Endothelial cell of umbilical vein (primary cell): ENCODE measurements at regions not wholly inside any gene's neighbourhood (a gene's known extent, or its start where the extent isn't known, plus 50 kb on each side); places are given as distances from the start of the nearest gene placed in this dataset.
"Not testable (repeated sequence)": the region's sequence is repeated elsewhere in the genome, so short reads cannot be mapped to it uniquely, and the experiment has no call there.

ENCODE experiments used
- BruUV-seq: library from RNA; stranded (reverse); fragments of 400-500 nt; replicated peaks from 2 replicates; lab custom pipeline; 2021; lab: Mats Ljungman, UMichigan
- CTCF ChIA-PET: fragments of 300-600, 350-600 bp; sonication (Branson Sonifier 250); formaldehyde crosslinking; loops from one replicate; lab custom pipeline; 2021; ENCODE audit warnings: antibody characterized with exemption, inconsistent platforms; lab: Charles Lee
- POLR2A ChIA-PET: fragments of 300-600, 350-600 bp; sonication (Branson Sonifier 250); formaldehyde crosslinking; loops from one replicate; lab custom pipeline; 2021; ENCODE audit warnings: antibody characterized with exemption, inconsistent platforms; lab: Charles Lee
- DNase-seq: peaks from one replicate; pipeline ENCODE4 v3.0.0-alpha.2; 2011; ENCODE audit warnings: low read depth, low spot score
- FAIRE-seq: peaks from 2 replicates; lab custom pipeline; 2011; peaks lifted over from hg19 to GRCh38; lab: Jason Lieb, UNC
- H2AFZ ChIP-seq: 2 replicates; pipeline ENCODE4 v1.6.0; 2012; ENCODE audit warnings: low read depth, low read length, control low read depth, inconsistent platforms
- H3K27ac ChIP-seq: 2 replicates; pipeline ENCODE4 v1.5.1; 2011; ENCODE audit warnings: low read depth, mild to moderate bottlenecking, control low read depth, low read length, moderate library complexity; ENCODE audit not compliant: insufficient read depth
- H3K27me3 ChIP-seq, 2 experiments: 2 replicates each; pipeline versions ENCODE4 v1.6.0 to v1.6.1; 2011; ENCODE audit warnings: low read length in 2 of 2, mixed read lengths in 1 of 2; ENCODE audit not compliant: control insufficient read depth in 2 of 2, insufficient read depth in 2 of 2
- H3K36me3 ChIP-seq, 2 experiments: 2 replicates in 1 of 2; 3 replicates in 1 of 2; pipeline ENCODE4 v1.5.1; 2011; ENCODE audit warnings: low read length in 2 of 2, mild to moderate bottlenecking in 1 of 2, moderate library complexity in 1 of 2; ENCODE audit not compliant: control insufficient read depth in 2 of 2, insufficient read depth in 2 of 2; ENCODE audit errors: extremely low read depth in 1 of 2
- H3K4me1 ChIP-seq: 3 replicates; pipeline ENCODE4 v1.5.1; 2011; ENCODE audit warnings: mild to moderate bottlenecking, low read length; ENCODE audit not compliant: control insufficient read depth, insufficient read depth; ENCODE audit errors: extremely low read depth
- H3K4me2 ChIP-seq: 2 replicates; pipeline ENCODE4 v1.6.1; 2011; ENCODE audit warnings: low read length, control low read depth, mixed read lengths; ENCODE audit not compliant: insufficient read depth
- H3K4me3 ChIP-seq, 3 experiments: fragments of 200-600 bp in 1 of 3; sonication (generic), shearing (Covaris generic) in 1 of 3; replicated peaks in 1 of 3; 2 replicates each; pipeline ENCODE4 v1.5.1; 2011 to 2016; ENCODE audit warnings: control low read depth in 3 of 3, low read length in 3 of 3, mild to moderate bottlenecking in 2 of 3, inconsistent platforms in 1 of 3, low read depth in 1 of 3, moderate library complexity in 1 of 3; ENCODE audit not compliant: insufficient read depth in 1 of 3
- H3K79me2 ChIP-seq: 2 replicates; pipeline ENCODE4 v1.6.0; 2012; ENCODE audit warnings: low read length, inconsistent platforms; ENCODE audit not compliant: control insufficient read depth, insufficient read depth
- H3K9ac ChIP-seq: replicated peaks from 2 replicates; pipeline ENCODE3; 2011; ENCODE audit warnings: low read length, control low read depth; ENCODE audit not compliant: insufficient read depth; ENCODE audit errors: extremely low read depth
- H3K9me1 ChIP-seq: replicated peaks from 3 replicates; pipeline ENCODE4 v1.6.0; 2011; ENCODE audit warnings: mild to moderate bottlenecking, low read length; ENCODE audit not compliant: control insufficient read depth, insufficient read depth; ENCODE audit errors: extremely low read depth
- H3K9me3 ChIP-seq: replicated peaks from 2 replicates; pipeline ENCODE4 v1.5.1; 2012; ENCODE audit warnings: low read length, inconsistent platforms; ENCODE audit not compliant: control insufficient read depth, insufficient read depth
- H4K20me1 ChIP-seq: replicated peaks from 2 replicates; pipeline ENCODE3; 2011; ENCODE audit warnings: mild to moderate bottlenecking, low read length; ENCODE audit not compliant: control insufficient read depth, insufficient read depth; ENCODE audit errors: extremely low read depth
- dilution Hi-C: fragments of 300-500 bp; cut with MboI; formaldehyde crosslinking; loops from one replicate; pipeline ENCODE4 v1.15.0; 2019; ENCODE audit warnings: low sequenced_read_pairs; ENCODE audit not compliant: extremely low pct_ligation_motif_present
- intact Hi-C: fragments of 100-400 bp; cut with micrococcal nuclease; formaldehyde crosslinking; loops from one replicate; pipeline ENCODE4 v1.10.0; 2022

GRCh38 chr3:75388486-75389124 lies 275.5 kb upstream of the FRG2C start:
- H2AFZ ChIP-seq, POLR2A ChIA-PET, H3K79me2 ChIP-seq, H3K9ac ChIP-seq, BruUV-seq, intact Hi-C loops, H3K27ac ChIP-seq, H4K20me1 ChIP-seq, H3K4me2 ChIP-seq, H3K4me3 ChIP-seq, H3K36me3 ChIP-seq, H3K9me3 ChIP-seq, DNase-seq, H3K27me3 ChIP-seq, H3K9me1 ChIP-seq, H3K4me1 ChIP-seq, CTCF ChIA-PET, dilution Hi-C loops, FAIRE-seq: not testable (repeated sequence)

GRCh38 chr3:75393288-75393694 lies 270.8 kb upstream of the FRG2C start:
- DNase-seq, H3K4me3 ChIP-seq, POLR2A ChIA-PET, H3K36me3 ChIP-seq, H3K4me2 ChIP-seq, BruUV-seq, H3K9me3 ChIP-seq, H3K9me1 ChIP-seq, H3K27ac ChIP-seq, H3K79me2 ChIP-seq, H3K27me3 ChIP-seq, CTCF ChIA-PET, H4K20me1 ChIP-seq, dilution Hi-C loops, H2AFZ ChIP-seq, FAIRE-seq, H3K4me1 ChIP-seq, H3K9ac ChIP-seq, intact Hi-C loops: not testable (repeated sequence)

- H3K9ac ChIP-seq, H3K27ac ChIP-seq, H2AFZ ChIP-seq, H3K4me3 ChIP-seq, POLR2A ChIA-PET, BruUV-seq, H3K36me3 ChIP-seq, H4K20me1 ChIP-seq, DNase-seq, FAIRE-seq, H3K9me3 ChIP-seq, dilution Hi-C loops, H3K27me3 ChIP-seq, CTCF ChIA-PET, intact Hi-C loops, H3K4me2 ChIP-seq, H3K79me2 ChIP-seq, H3K9me1 ChIP-seq, H3K4me1 ChIP-seq: not testable (repeated sequence)
These were observed 270.0 kb upstream of the FRG2C start for GRCh38 chr3:75394102-75394501.

- H4K20me1 ChIP-seq, dilution Hi-C loops, BruUV-seq, POLR2A ChIA-PET, H3K9me1 ChIP-seq, H3K36me3 ChIP-seq, DNase-seq, H3K9me3 ChIP-seq, H3K27me3 ChIP-seq, H3K9ac ChIP-seq, CTCF ChIA-PET, H3K27ac ChIP-seq, H3K4me3 ChIP-seq, intact Hi-C loops, H3K4me2 ChIP-seq, FAIRE-seq, H3K79me2 ChIP-seq, H3K4me1 ChIP-seq, H2AFZ ChIP-seq: not testable (repeated sequence)
These were observed 269.4 kb upstream of the FRG2C start for GRCh38 chr3:75394562-75395360.
